ENCODE measurements at regions not wholly inside any gene's neighbourhood (a gene's known extent, or its start where the extent isn't known, plus 50 kb on each side); places are given as distances from the start of the nearest gene placed in this dataset.

- no peak for FAIRE-seq
- 93% methylated on average over 2 of the region's 2 CpGs for WGBS (ENCODE audit: missing lambda C conversion rate)
- ATAC-seq = no peak
Measured at GRCh38 chr3:25289663-25290062, 138.4 kb upstream of the RARB start.

GRCh38 chr3:25291481-25291905 is 136.6 kb upstream of the RARB start:
- no peak for DNase-seq (ENCODE audit: low read depth in 1 of 2, low spot score in 1 of 2)
- ATAC-seq = no peak
- no peak overlapping the region for H3K4me3 ChIP-seq
- H3K4me1 ChIP-seq = peaks cover 16% of the 10 kb centered on the region
- TF ChIP-seq PBX3 (IDR thresholded peaks at IDR 0.05) (no peak), KDM1A (IDR thresholded peaks at IDR 0.05; ENCODE audit: low read depth) (no peak), MAX (IDR thresholded peaks at IDR 0.05) (no peak), EP300 (IDR thresholded peaks at IDR 0.05) (no peak), ZNF302 (CRISPR knock-in tag; IDR thresholded peaks at IDR 0.05) (no peak), POLR2AphosphoS2 (conservative IDR thresholded peaks at IDR 0.05; ENCODE audit: low read length) (no peak), FOSB (CRISPR knock-in tag; IDR thresholded peaks at IDR 0.05) (no peak), HES2 (IDR thresholded peaks at IDR 0.05) (no peak), TFCP2L1 (CRISPR knock-in tag; IDR thresholded peaks at IDR 0.05) (no peak), BHLHE40 (IDR thresholded peaks at IDR 0.05; ENCODE audit: low read depth, low read length) (no peak), HMGXB4 (CRISPR knock-in tag; IDR thresholded peaks at IDR 0.05; ENCODE audit: borderline replicate concordance) (no peak), RFX5 (IDR thresholded peaks at IDR 0.05) (no peak), POLR2A (IDR thresholded peaks at IDR 0.05; ENCODE audit: low read length) (no peak), HEYL (CRISPR knock-in tag; IDR thresholded peaks at IDR 0.05) (no peak), RCOR1 (IDR thresholded peaks at IDR 0.05; ENCODE audit: low read depth, low read length) (no peak), USF2 (IDR thresholded peaks at IDR 0.05) (no peak), CHD4 (IDR thresholded peaks at IDR 0.05; ENCODE audit: borderline replicate concordance) (no peak), EHF (CRISPR knock-in tag; IDR thresholded peaks at IDR 0.05) (no peak), TP53 (CRISPR knock-in tag; IDR thresholded peaks at IDR 0.05) (no peak), E2F6 (IDR thresholded peaks at IDR 0.05; ENCODE audit: borderline replicate concordance, low read depth) (no peak)
- ChIA-PET CTCF (interaction anchor here (0.6 kb wide), 1 partner anchor 218 kb away, joined by 3 read pairs; no protein-coding TSS in a partner anchor), POLR2A (no interaction called here)
- H3K9me3 ChIP-seq = no peaks in the 10 kb centered on the region
- FAIRE-seq = no peak
- peak overlapping the region; percentile 26; the same call in 1 of the 3 replicates for H3K4me2 ChIP-seq
- no peak overlapping the region for H3K27ac ChIP-seq
- WGBS (ENCODE audit: missing lambda C conversion rate) = 12% methylated on average over 2 of the region's 2 CpGs

More at GRCh38 chr3:25289663-25290062, 138.4 kb upstream of the RARB start:
- no peak for DNase-seq (ENCODE audit: low read depth in 1 of 2, low spot score in 1 of 2)
- Histone ChIP-seq H3K4me2 (no peak overlapping the region), H3K4me1 (peaks cover 18% of the 10 kb centered on the region), H3K4me3 (no peak overlapping the region), H3K27ac (no peak overlapping the region), H3K9me3 (no peaks in the 10 kb centered on the region)
- POLR2A ChIA-PET = no interaction called here
- CTCF ChIA-PET = interaction anchor here (0.9 kb wide), 1 partner anchor 13 kb away, joined by 3 read pairs; no protein-coding TSS in a partner anchor
- TF ChIP-seq CBX2 (IDR thresholded peaks at IDR 0.05; ENCODE audit: borderline replicate concordance, low read depth) (no peak), NPAS2 (CRISPR knock-in tag; IDR thresholded peaks at IDR 0.05; ENCODE audit: borderline replicate concordance) (no peak), HES2 (IDR thresholded peaks at IDR 0.05) (no peak), NFE2L2 (conservative IDR thresholded peaks at IDR 0.05; ENCODE audit: low read length) (no peak), ELK1 (IDR thresholded peaks at IDR 0.05; ENCODE audit: low read depth, low read length) (no peak)
